Uterus (tissue), 2 donors: ENCODE measurements at regions not wholly inside any gene's neighbourhood (a gene's known extent, or its start where the extent isn't known, plus 50 kb on each side); places are given as distances from the start of the nearest gene placed in this dataset.

ENCODE experiments used
- CTCF ChIP-seq, 4 experiments: fragments of 200-600 bp in 2 of 4; fragments of 450-650 bp in 2 of 4; sonication (generic) in 2 of 4; IDR thresholded peaks; one replicate each; pipeline ENCODE4 v1.5.1; 2016 to 2019; ENCODE audit warnings: antibody characterized with exemption in 4 of 4, mild to moderate bottlenecking in 2 of 4, moderate library complexity in 1 of 4
- POLR2A ChIP-seq, 2 donors: fragments of 450-650 bp; IDR thresholded peaks; one replicate each; pipeline ENCODE4 v1.6.1; 2016; ENCODE audit warnings: antibody characterized with exemption in 2 of 2, mild to moderate bottlenecking in 1 of 2, moderate library complexity in 1 of 2

- no peak for TF ChIP-seq CTCF (IDR thresholded peaks at IDR 0.05)
- TF ChIP-seq POLR2A (IDR thresholded peaks at IDR 0.05): no peak
These were observed 736.6 kb upstream of the SEL1L start for GRCh38 chr14:82270286-82270685.
